Neural cell (in vitro differentiated cells): ENCODE measurements at regions not wholly inside any gene's neighbourhood (a gene's known extent, or its start where the extent isn't known, plus 50 kb on each side); places are given as distances from the start of the nearest gene placed in this dataset.

Experiments
- H2AFZ ChIP-seq: fragments of 200-600, 300-800 bp; sonication (generic), shearing (Covaris generic); 2 replicates; pipeline ENCODE4 v1.6.0; 2014; ENCODE audit warnings: low read depth, mild to moderate bottlenecking, antibody characterized with exemption, low read length, moderate library complexity
- H3F3A ChIP-seq: fragments of 200-600 bp; shearing (Covaris generic); 2 replicates; pipeline ENCODE4 v1.6.1; 2016; ENCODE audit warnings: mild to moderate bottlenecking, moderate library complexity, mixed read lengths, antibody characterized with exemption, low read length; ENCODE audit not compliant: insufficient read depth, poor library complexity, severe bottlenecking
- H3K27ac ChIP-seq: fragments of 200-600, 300-800 bp; sonication (generic), shearing (Covaris generic); 2 replicates; pipeline ENCODE4 v1.5.1; 2014; ENCODE audit warnings: mild to moderate bottlenecking, low read length, moderate library complexity
- H3K27me3 ChIP-seq: fragments of 300-800, 200-600 bp; sonication (generic), shearing (Covaris generic); 2 replicates; pipeline ENCODE4 v1.6.0; 2014; ENCODE audit warnings: mild to moderate bottlenecking, low read depth, low read length, moderate library complexity; ENCODE audit not compliant: insufficient read depth
- H3K36me3 ChIP-seq: fragments of 300-800, 200-600 bp; sonication (generic), shearing (Covaris generic); 2 replicates; pipeline ENCODE4 v1.5.1; 2014; ENCODE audit warnings: mild to moderate bottlenecking, antibody characterized with exemption, low read length, moderate library complexity; ENCODE audit not compliant: insufficient read depth
- H3K4me2 ChIP-seq: fragments of 300-800, 200-600 bp; sonication (generic), shearing (Covaris generic); 2 replicates; pipeline ENCODE4 v1.6.0; 2014; ENCODE audit warnings: mild to moderate bottlenecking, low read length
- H3K4me3 ChIP-seq: fragments of 300-800, 200-600 bp; sonication (generic), shearing (Covaris generic); 2 replicates; pipeline ENCODE4 v1.5.1; 2014; ENCODE audit warnings: mild to moderate bottlenecking, low read length, moderate library complexity
- H3K79me2 ChIP-seq: fragments of 200-600 bp; shearing (Covaris generic); replicated peaks from 2 replicates; pipeline ENCODE4 v1.6.0; 2014; ENCODE audit warnings: mild to moderate bottlenecking, low read length, moderate library complexity; ENCODE audit not compliant: insufficient read depth
- H3K9ac ChIP-seq: fragments of 300-800, 200-600 bp; sonication (generic), shearing (Covaris generic); 2 replicates; pipeline ENCODE4 v1.6.1; 2016; ENCODE audit warnings: mild to moderate bottlenecking, low read length, mixed read lengths
- H3K9me2 ChIP-seq: fragments of 200-600 bp; shearing (Covaris generic); 2 replicates; pipeline ENCODE4 v1.6.1; 2016; ENCODE audit warnings: mild to moderate bottlenecking, low read length, mixed read lengths; ENCODE audit not compliant: insufficient read depth
- H3K9me3 ChIP-seq: fragments of 200-600, 300-800 bp; sonication (generic), shearing (Covaris generic); 2 replicates; pipeline ENCODE4 v1.6.1; 2016; ENCODE audit warnings: mild to moderate bottlenecking, mixed run types, low read length, moderate library complexity, mixed read lengths
- H4K20me1 ChIP-seq: fragments of 200-600 bp; shearing (Covaris generic); 2 replicates; pipeline ENCODE4 v1.6.1; 2016; ENCODE audit warnings: mild to moderate bottlenecking, mixed run types; ENCODE audit not compliant: insufficient read depth
- EP300 ChIP-seq: fragments of 450-650 bp; conservative IDR thresholded peaks from 2 replicates; pipeline ENCODE4 v1.6.1; 2014; ENCODE audit warnings: antibody characterized with exemption, mild to moderate bottlenecking, moderate library complexity; ENCODE audit not compliant: poor library complexity, severe bottlenecking
- EZH2 ChIP-seq: fragments of 200-600, 300-800 bp; shearing (Covaris generic), sonication (generic); IDR thresholded peaks from 2 replicates; pipeline ENCODE4 v1.6.1; 2014; ENCODE audit warnings: antibody characterized with exemption, low read length, borderline replicate concordance, mild to moderate bottlenecking; ENCODE audit not compliant: insufficient read depth, poor library complexity, severe bottlenecking
- MXI1 ChIP-seq: fragments of 450-650 bp; conservative IDR thresholded peaks from 2 replicates; pipeline ENCODE4 v1.6.1; 2014; ENCODE audit warnings: antibody characterized with exemption, mild to moderate bottlenecking; ENCODE audit not compliant: poor library complexity, severe bottlenecking
- POLR2AphosphoS5 ChIP-seq: IDR thresholded peaks from 2 replicates; pipeline ENCODE4 v1.6.1; 2012
- RAD21 ChIP-seq: fragments of 450-650 bp; conservative IDR thresholded peaks from 2 replicates; pipeline ENCODE4 v1.6.1; 2014; ENCODE audit warnings: antibody characterized with exemption, mild to moderate bottlenecking, moderate library complexity
- SMC3 ChIP-seq: fragments of 450-650 bp; conservative IDR thresholded peaks from 2 replicates; pipeline ENCODE4 v1.6.1; 2014; ENCODE audit warnings: antibody characterized with exemption, mild to moderate bottlenecking, moderate library complexity; ENCODE audit not compliant: poor library complexity
- TAF1 ChIP-seq: IDR thresholded peaks from 2 replicates; pipeline ENCODE4 v1.6.1; 2012; ENCODE audit warnings: low read depth
- TF ChIP-seq, protein P1 (sequence below): IDR thresholded peaks from 2 replicates; pipeline ENCODE4 v1.6.1; 2012; ENCODE audit warnings: borderline replicate concordance
- TF ChIP-seq, protein P2 (sequence below): fragments of 450-650 bp; IDR thresholded peaks from 2 replicates; pipeline ENCODE4 v1.5.1; 2014; ENCODE audit warnings: antibody characterized with exemption, mild to moderate bottlenecking, moderate library complexity; ENCODE audit not compliant: poor library complexity, severe bottlenecking

DNA sequence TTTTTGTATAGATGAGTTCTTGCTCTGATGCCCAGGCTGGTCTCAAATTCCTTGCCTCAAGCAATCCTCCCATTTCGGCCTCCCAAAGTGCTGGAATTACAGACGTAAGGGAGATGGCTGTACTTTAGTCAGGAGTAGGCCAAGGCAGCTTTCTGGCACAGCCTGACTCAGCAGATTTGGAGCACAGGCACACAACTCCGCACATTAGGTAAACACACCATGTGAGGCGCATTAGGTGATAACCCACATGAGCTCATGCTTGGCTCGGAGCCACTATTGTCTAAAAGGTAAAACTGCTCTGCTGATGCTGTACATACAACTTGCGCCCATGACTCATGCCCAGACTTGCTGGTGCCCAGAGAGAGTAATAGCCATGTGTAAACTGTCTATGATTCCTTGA, 1157.9 kb downstream of the TAF11L14 start:
- H3K9me2 ChIP-seq: no peaks in the 10 kb centered on the region
- no peaks in the 10 kb centered on the region for H3F3A ChIP-seq
- no peak overlapping the region for H2AFZ ChIP-seq
- H3K27ac ChIP-seq: no peak overlapping the region
- H3K9me3 ChIP-seq: no peaks in the 10 kb centered on the region
- no peak overlapping the region for H3K9ac ChIP-seq
- no peak overlapping the region for H3K4me2 ChIP-seq
- H3K4me3 ChIP-seq: no peak overlapping the region
- H3K36me3 ChIP-seq: no peaks in the 10 kb centered on the region
- no peak for TF ChIP-seq SMC3
- TF ChIP-seq, protein P1, sequence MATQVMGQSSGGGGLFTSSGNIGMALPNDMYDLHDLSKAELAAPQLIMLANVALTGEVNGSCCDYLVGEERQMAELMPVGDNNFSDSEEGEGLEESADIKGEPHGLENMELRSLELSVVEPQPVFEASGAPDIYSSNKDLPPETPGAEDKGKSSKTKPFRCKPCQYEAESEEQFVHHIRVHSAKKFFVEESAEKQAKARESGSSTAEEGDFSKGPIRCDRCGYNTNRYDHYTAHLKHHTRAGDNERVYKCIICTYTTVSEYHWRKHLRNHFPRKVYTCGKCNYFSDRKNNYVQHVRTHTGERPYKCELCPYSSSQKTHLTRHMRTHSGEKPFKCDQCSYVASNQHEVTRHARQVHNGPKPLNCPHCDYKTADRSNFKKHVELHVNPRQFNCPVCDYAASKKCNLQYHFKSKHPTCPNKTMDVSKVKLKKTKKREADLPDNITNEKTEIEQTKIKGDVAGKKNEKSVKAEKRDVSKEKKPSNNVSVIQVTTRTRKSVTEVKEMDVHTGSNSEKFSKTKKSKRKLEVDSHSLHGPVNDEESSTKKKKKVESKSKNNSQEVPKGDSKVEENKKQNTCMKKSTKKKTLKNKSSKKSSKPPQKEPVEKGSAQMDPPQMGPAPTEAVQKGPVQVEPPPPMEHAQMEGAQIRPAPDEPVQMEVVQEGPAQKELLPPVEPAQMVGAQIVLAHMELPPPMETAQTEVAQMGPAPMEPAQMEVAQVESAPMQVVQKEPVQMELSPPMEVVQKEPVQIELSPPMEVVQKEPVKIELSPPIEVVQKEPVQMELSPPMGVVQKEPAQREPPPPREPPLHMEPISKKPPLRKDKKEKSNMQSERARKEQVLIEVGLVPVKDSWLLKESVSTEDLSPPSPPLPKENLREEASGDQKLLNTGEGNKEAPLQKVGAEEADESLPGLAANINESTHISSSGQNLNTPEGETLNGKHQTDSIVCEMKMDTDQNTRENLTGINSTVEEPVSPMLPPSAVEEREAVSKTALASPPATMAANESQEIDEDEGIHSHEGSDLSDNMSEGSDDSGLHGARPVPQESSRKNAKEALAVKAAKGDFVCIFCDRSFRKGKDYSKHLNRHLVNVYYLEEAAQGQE: no peak
- no peak for TF ChIP-seq EP300
- no peak for TF ChIP-seq TAF1
- TF ChIP-seq EZH2: no peak
- no peaks in the 10 kb centered on the region for H3K27me3 ChIP-seq
- no peaks in the 10 kb centered on the region for H4K20me1 ChIP-seq
- no peaks in the 10 kb centered on the region for H3K79me2 ChIP-seq

DNA sequence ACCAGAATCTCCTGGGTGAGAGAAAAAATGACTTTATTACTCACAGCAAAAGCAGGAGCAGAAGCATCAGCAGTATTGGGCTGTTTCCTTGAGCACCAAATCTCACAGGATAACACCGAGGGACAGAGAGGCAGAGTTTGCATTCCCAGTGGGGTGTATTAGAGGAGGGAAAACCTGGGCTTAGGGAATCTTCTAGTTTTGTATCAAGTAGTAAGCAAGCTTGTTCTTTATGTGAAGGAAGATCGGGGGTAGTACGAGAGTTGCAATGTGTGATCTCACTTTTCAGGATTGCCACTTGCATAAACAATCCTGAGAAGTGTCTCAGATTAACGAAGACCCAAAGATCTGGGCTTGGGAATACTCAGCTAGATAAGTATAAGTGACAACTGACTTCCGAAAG, 1163.0 kb downstream of the TAF11L14 start:
- no peaks in the 10 kb centered on the region for H3K79me2 ChIP-seq
- H3K27me3 ChIP-seq: no peaks in the 10 kb centered on the region
- no peak overlapping the region for H3K4me2 ChIP-seq
- H3F3A ChIP-seq: no peaks in the 10 kb centered on the region
- no peak overlapping the region for H3K9ac ChIP-seq
- H3K9me3 ChIP-seq: no peaks in the 10 kb centered on the region
- TF ChIP-seq RAD21: no peak
- H2AFZ ChIP-seq: no peak overlapping the region
- H3K9me2 ChIP-seq: no peaks in the 10 kb centered on the region
- H4K20me1 ChIP-seq: no peaks in the 10 kb centered on the region
- H3K27ac ChIP-seq: no peak overlapping the region
- no peaks in the 10 kb centered on the region for H3K36me3 ChIP-seq
- H3K4me3 ChIP-seq: no peak overlapping the region

DNA sequence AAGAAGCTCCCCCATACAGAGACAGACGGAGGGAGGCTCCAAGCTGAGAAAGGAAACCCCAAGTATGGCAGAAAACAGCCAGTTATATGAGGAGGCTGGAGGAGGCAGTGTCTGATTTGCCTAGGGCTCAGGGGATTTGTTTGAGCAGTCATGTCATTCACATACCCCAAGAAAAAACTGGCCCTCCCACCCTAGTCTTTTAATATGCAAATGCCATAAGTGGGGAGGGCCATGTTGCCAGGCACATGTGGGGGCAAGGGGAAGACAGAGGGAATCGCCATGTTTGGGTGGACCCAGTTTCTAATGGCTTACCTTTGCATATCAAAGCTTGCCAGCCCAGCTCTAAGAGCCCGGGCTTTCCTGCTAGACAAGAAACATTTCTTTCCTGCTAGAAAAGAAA, 1163.8 kb downstream of the TAF11L14 start:
- H4K20me1 ChIP-seq: no peaks in the 10 kb centered on the region
- TF ChIP-seq EZH2 (no peak), RAD21 (no peak), POLR2AphosphoS5 (no peak), MXI1 (no peak), EP300 (no peak), SMC3 (no peak), TAF1 (no peak)
- TF ChIP-seq, protein P1: no peak
- TF ChIP-seq, protein P2, sequence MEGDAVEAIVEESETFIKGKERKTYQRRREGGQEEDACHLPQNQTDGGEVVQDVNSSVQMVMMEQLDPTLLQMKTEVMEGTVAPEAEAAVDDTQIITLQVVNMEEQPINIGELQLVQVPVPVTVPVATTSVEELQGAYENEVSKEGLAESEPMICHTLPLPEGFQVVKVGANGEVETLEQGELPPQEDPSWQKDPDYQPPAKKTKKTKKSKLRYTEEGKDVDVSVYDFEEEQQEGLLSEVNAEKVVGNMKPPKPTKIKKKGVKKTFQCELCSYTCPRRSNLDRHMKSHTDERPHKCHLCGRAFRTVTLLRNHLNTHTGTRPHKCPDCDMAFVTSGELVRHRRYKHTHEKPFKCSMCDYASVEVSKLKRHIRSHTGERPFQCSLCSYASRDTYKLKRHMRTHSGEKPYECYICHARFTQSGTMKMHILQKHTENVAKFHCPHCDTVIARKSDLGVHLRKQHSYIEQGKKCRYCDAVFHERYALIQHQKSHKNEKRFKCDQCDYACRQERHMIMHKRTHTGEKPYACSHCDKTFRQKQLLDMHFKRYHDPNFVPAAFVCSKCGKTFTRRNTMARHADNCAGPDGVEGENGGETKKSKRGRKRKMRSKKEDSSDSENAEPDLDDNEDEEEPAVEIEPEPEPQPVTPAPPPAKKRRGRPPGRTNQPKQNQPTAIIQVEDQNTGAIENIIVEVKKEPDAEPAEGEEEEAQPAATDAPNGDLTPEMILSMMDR: no peak
- H3K4me2 ChIP-seq: no peak overlapping the region
- no peak overlapping the region for H3K4me3 ChIP-seq
- H3K27me3 ChIP-seq: no peaks in the 10 kb centered on the region
- no peaks in the 10 kb centered on the region for H3K36me3 ChIP-seq
- no peaks in the 10 kb centered on the region for H3F3A ChIP-seq
- H3K9ac ChIP-seq: no peak overlapping the region
- no peak overlapping the region for H2AFZ ChIP-seq
- H3K27ac ChIP-seq: no peak overlapping the region
- H3K9me3 ChIP-seq: no peaks in the 10 kb centered on the region
- H3K79me2 ChIP-seq: no peaks in the 10 kb centered on the region
- H3K9me2 ChIP-seq: no peaks in the 10 kb centered on the region
